Mesothelial cell of epicardium (in vitro differentiated cells): ENCODE measurements at regions not wholly inside any gene's neighbourhood (a gene's known extent, or its start where the extent isn't known, plus 50 kb on each side); places are given as distances from the start of the nearest gene placed in this dataset.
"Not testable (repeated sequence)": the region's sequence is repeated elsewhere in the genome, so short reads cannot be mapped to it uniquely, and the experiment has no call there.

ENCODE experiments used
- DNase-seq, 2 experiments: peaks; one replicate each; pipeline ENCODE4 v3.0.0; 2021; ENCODE audit warnings: low spot score in 2 of 2; ENCODE audit not compliant: unreplicated experiment in 2 of 2
- H3K27ac Mint-ChIP-seq: 2 replicates; pipeline ENCODE4 v1.8.0; 2021; ENCODE audit warnings: mixed read lengths
- H3K27me3 Mint-ChIP-seq: 2 replicates; pipeline ENCODE4 v1.8.0; 2021; ENCODE audit warnings: low read depth, mixed read lengths
- H3K36me3 Mint-ChIP-seq: 2 replicates; pipeline ENCODE4 v1.8.0; 2021; ENCODE audit warnings: mixed read lengths
- H3K4me1 Mint-ChIP-seq: 2 replicates; pipeline ENCODE4 v1.8.0; 2021; ENCODE audit warnings: mixed read lengths
- H3K4me3 Mint-ChIP-seq: 2 replicates; pipeline ENCODE4 v1.8.0; 2021; ENCODE audit warnings: mild to moderate bottlenecking, moderate library complexity, mixed read lengths
- H3K9me3 Mint-ChIP-seq: 2 replicates; pipeline ENCODE4 v1.8.0; 2021; ENCODE audit warnings: mixed read lengths
- TF ChIP-seq, protein P1 (sequence below): fragments of 200-600 bp; sonication (generic); IDR thresholded peaks from one replicate; pipeline ENCODE4 v1.5.0; 2021; ENCODE audit warnings: antibody characterized with exemption; ENCODE audit not compliant: unreplicated experiment

DNA sequence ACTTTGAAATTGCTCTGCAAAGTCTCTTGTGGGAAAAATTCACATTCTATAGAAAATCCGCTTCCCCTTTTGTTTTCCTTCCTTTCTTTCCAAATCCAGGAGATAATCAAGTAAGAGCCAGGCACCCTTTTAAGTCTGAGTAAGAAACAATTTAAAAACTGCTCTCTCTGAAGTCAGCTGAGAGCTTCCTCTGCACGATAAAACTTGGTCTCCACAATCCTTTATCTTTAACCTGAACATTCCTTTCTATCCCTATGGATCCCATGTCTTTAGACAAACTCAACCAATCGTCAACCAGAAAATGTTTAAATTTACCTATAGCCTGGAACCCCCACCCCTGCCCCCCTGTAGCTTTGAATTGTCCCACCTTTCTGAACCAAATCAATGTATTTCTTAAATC lies 1723.6 kb upstream of the AGA start:
- Mint-ChIP-seq H3K9me3 (no peaks in the 10 kb centered on the region), H3K4me3 (no peak overlapping the region), H3K4me1 (peaks cover 4% of the 10 kb centered on the region), H3K36me3 (no peaks in the 10 kb centered on the region), H3K27ac (no peak overlapping the region), H3K27me3 (peaks cover 60% of the 10 kb centered on the region)
- TF ChIP-seq, protein P1, sequence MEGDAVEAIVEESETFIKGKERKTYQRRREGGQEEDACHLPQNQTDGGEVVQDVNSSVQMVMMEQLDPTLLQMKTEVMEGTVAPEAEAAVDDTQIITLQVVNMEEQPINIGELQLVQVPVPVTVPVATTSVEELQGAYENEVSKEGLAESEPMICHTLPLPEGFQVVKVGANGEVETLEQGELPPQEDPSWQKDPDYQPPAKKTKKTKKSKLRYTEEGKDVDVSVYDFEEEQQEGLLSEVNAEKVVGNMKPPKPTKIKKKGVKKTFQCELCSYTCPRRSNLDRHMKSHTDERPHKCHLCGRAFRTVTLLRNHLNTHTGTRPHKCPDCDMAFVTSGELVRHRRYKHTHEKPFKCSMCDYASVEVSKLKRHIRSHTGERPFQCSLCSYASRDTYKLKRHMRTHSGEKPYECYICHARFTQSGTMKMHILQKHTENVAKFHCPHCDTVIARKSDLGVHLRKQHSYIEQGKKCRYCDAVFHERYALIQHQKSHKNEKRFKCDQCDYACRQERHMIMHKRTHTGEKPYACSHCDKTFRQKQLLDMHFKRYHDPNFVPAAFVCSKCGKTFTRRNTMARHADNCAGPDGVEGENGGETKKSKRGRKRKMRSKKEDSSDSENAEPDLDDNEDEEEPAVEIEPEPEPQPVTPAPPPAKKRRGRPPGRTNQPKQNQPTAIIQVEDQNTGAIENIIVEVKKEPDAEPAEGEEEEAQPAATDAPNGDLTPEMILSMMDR: no peak
- DNase-seq: no peak

DNA sequence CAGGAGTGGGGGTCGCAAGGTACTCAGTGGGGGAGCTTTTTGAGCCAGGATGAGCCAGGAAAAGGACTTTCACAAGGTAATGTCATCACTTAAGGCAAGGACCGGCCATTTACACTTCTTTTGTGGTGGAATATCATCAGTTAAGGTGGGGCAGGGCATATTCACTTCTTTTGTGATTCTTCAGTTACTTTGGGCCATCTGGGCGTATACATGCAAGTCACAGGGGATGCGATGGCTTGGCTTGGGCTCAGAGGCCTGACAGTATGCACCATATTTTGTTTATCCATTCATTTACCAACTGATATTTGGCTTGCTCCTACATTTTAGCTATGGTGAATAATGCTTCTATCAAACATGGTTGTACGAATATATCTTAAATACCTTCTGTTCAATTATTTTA lies 1728.1 kb upstream of the AGA start:
- H3K27me3 Mint-ChIP-seq: peaks cover 68% of the 10 kb centered on the region
- H3K4me1 Mint-ChIP-seq, H3K9me3 Mint-ChIP-seq, H3K4me3 Mint-ChIP-seq, DNase-seq, H3K27ac Mint-ChIP-seq, H3K36me3 Mint-ChIP-seq: not testable (repeated sequence)

DNA sequence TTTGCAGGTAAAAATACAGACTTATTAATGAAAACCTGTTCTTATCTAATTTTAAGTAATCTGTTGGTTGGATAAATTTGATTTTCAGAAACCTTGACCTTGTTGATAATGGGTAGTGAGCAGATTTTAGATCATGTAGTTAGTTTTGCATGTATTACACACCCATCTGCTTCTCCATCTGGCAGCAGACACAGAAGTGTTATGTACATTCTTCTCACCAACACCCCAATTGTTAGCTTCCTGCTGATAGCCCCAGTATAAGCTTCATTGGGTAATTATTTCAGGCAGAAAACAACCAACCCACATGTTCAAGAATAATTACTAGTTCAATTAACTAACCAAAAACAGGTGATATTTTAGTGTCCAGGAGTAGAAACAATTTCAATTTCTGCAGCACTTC lies 1740.5 kb upstream of the AGA start:
- Mint-ChIP-seq H3K36me3 (no peaks in the 10 kb centered on the region), H3K9me3 (peaks cover 5% of the 10 kb centered on the region), H3K27me3 (no peaks in the 10 kb centered on the region), H3K4me1 (no peaks in the 10 kb centered on the region), H3K27ac (no peak overlapping the region), H3K4me3 (no peak overlapping the region)
- DNase-seq: no peak
- TF ChIP-seq, protein P1: no peak

- Mint-ChIP-seq H3K27me3 (no peaks in the 10 kb centered on the region), H3K4me3 (no peak overlapping the region), H3K27ac (no peak overlapping the region), H3K36me3 (no peaks in the 10 kb centered on the region), H3K4me1 (no peaks in the 10 kb centered on the region), H3K9me3 (no peaks in the 10 kb centered on the region)
- DNase-seq: no peak
- TF ChIP-seq, protein P1: no peak
Observed at GRCh38 chr4:179195887-179196286, 1753.7 kb upstream of the AGA start.

DNA sequence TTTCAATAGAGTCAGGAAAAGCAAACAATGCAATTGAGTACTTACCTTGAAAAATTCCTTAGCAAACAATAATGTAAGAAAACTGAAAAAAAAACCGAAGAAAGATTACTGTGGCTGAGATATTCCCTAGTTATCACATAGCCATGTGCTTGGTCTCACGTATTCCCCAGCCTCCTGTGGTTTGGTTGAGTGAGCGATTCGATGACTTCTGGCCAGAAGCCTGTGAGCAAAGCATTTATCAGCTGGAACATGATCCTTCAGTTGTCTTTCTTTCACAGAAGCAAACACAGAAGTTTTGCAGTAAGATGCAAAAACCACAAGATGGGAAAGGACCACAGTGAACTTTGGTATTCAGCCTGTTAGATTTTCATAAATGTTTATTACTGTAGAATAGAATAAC lies 1754.3 kb upstream of the AGA start:
- H3K4me3 Mint-ChIP-seq: no peak overlapping the region

DNA sequence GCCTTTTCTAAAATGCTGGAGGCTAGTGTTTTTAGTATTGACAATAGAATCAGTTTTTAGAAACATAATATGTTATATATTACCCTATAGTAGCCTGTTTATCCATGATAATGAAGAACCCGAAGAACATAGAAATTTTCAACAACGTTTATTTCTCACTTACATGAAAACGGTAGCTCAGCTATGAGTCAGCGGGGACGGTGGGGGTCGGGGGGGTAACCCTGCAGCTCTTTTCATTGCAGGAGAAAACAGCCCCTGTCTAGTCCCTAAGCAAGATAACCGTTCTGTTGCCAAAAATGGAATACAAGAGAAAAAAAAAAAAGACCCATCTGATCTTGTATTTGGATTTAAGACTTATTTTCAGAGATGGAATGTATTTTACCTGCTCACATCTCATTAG lies 1758.4 kb upstream of the AGA start:
- no peak for DNase-seq
- Mint-ChIP-seq H3K27me3 (no peaks in the 10 kb centered on the region), H3K4me3 (no peak overlapping the region), H3K9me3 (no peaks in the 10 kb centered on the region), H3K4me1 (no peaks in the 10 kb centered on the region), H3K36me3 (no peaks in the 10 kb centered on the region), H3K27ac (no peak overlapping the region)
- TF ChIP-seq, protein P1: no peak

More for the DNA sequence above, 1754.3 kb upstream of the AGA start:
- TF ChIP-seq, protein P1: no peak
- no peaks in the 10 kb centered on the region for H3K4me1 Mint-ChIP-seq
- H3K27ac Mint-ChIP-seq: no peak overlapping the region
- DNase-seq: no peak
- H3K9me3 Mint-ChIP-seq: no peaks in the 10 kb centered on the region
- H3K27me3 Mint-ChIP-seq: no peaks in the 10 kb centered on the region
- H3K36me3 Mint-ChIP-seq: no peaks in the 10 kb centered on the region
